Activated T-cell treated with anti-CD3 and anti-CD28 coated beads, Interleukin-2, amount 50 U/mL, for 48 hours (primary cell): ENCODE measurements at regions not wholly inside any gene's neighbourhood (a gene's known extent, or its start where the extent isn't known, plus 50 kb on each side); places are given as distances from the start of the nearest gene placed in this dataset.

ENCODE experiments used
- DNase-seq, 2 experiments: peaks; one replicate each; pipeline ENCODE4 v3.0.0-alpha.2; 2020

DNA sequence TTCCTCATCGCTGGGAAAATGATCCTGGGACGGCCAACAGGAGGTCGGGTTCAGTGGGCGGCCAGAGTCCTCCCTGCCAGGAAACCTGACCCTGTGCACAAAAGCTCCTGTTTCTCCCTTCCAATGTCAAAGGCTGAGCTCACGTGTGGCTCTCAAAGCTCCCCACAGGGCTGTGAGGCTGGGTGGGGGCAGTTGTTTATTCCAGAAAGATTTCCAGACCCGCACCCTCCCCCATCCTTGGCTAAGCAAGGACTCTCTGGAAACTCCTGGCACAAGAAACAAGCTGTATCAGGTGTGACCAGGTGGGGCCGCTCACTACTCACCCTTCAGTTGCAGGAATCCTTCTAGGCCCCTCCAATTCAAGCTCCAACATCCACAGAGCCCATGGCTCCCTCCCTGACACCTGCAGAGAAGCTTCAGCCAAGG, 131.9 kb downstream of the SHANK2 start:
- no peak for DNase-seq

DNA sequence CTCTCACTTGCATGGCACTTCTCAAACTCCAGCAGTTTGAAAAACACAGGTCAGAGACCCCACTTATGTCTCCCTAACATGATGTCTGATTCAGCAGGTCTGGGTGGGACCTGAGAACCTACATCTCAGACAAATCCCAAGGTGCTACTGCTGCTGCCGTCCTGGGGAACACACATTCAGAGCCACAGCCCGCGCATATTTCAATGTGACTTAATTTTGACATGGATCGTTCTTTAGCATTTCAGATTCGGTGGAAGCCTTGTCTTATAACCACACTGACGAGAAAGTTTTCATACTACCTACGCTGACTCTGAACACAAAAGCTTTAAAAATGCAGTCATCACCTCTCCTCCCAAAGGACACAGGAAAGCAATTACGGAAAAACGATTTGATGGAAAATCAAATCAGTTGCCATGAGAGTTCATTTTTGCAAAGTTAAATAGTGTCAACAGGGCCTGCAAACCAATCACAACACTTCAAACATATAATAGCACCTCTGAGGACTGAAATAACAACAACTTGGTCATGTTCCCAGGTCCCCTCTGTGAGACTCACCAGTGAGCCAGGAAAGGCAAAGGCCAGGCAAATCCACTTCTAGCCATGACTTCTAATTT, 132.6 kb downstream of the SHANK2 start:
- no peak for DNase-seq

- DNase-seq = no peak
Measured at GRCh38 chr11:71118671-71119250, 133.6 kb downstream of the SHANK2 start.

DNA sequence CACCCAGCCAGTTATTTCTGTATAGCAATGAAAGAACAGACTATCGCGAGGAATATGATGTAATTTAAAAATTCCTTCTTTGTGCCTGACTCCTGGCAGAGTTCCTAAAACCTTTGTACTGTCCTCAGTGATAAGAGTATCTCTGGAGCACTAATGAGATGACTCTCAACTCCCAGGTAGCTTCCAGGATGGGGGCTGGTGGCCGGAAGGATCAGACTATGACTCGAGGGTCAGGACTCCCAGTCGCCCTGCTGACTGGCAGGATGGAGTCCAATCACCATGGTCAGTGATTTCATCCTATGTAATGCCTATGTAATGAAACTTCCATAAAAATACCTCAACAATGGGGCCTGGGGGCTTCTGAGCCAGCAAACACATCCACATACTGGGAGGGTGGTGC, 135.1 kb downstream of the SHANK2 start:
- DNase-seq = no peak

DNA sequence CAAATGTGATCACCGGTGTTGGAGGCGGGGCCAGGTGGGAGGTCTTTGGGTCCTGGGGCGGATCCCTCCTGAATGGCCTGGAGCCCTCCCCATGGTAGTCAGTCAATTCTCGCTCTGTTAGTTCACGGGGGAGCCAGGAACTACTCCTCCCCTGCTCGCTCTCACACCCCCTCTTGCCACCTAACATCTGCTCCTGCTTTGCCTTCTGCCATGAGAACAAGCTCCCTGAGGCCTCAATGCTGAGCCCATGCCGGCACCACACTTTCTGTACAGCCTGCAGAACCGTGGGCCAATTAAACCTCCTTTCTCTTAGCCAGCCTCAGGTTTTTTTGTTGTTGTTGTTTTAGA, 135.7 kb downstream of the SHANK2 start:
- DNase-seq = no peak

DNA sequence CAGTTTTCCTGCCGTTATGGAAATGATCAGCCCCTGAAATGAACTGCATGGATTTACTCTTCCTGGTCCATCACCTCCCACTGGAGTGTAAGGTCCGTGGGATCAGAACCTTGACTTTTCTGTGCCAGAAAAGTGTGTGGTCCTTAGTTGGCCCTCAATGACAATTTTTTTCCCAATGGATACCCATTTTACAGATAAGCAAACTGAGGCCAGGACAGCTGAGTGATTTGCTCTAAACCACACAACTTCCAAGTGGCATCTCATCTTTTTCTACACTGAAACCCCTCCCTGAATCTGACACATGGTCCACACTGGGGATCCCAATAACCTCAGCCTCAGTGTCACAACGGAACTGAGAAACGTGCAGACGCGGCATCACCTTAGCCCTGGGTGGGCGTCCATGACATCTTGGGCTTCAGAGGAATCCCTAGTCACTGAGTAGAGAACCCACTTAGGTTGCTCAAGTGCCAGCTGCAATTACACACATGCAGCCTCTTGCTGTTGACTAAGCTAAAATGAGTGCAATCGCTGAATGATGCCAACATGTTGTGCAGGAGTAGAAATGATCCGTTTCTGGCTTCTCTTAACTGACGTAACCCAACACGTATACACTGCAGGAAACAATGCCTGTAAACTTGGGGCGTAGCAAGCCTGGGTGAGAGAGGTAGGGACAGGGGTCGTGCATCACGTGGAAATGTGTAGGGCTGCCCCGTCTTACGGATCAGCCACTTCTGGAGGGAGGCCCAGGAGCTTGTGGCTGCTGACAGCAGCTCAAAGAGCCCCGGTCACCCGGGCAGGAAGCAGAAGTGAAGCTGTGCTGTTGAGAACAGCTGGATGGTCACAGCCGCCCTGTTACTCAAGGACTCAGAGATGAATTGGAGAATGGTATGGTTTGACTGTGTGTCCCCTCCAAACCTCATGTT, 136.3 kb downstream of the SHANK2 start:
- no peak for DNase-seq

DNA sequence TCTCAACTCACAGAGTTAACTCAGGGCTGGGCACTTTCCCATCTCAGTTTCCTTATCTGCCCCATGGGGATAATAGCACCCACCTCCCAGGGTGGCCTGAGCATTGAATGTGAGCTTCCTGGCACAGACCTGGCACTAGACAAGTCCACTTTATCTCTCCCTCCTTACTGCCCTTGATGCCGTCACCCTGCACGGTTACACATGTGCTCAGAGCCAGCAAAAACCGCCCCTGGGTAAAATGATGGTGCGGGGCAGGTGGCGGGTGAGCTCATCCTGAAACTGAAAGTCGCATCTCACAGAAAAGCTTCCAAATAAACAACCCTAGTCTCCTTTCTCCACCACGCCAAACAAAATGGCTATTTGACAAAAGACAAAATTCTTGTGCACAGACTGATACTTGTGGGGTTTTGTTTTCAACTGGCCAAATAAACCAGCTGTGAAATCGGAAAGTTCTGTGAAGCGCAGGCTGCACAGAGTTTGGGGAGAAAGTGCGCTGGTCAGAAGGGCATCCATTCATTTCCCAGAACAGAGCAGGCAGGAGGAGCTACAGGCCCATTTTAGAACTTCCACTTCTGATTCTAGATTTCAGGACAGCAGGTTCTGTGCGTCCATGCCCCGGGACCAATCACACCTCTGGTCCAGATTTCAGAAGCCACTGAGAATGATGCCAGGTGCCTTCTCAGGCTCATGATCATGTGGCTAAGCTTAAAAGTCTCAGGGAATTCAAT, 138.1 kb downstream of the SHANK2 start:
- no peak for DNase-seq

GRCh38 chr11:71112990-71113389, 139.4 kb downstream of the SHANK2 start:
- DNase-seq = no peak

DNA sequence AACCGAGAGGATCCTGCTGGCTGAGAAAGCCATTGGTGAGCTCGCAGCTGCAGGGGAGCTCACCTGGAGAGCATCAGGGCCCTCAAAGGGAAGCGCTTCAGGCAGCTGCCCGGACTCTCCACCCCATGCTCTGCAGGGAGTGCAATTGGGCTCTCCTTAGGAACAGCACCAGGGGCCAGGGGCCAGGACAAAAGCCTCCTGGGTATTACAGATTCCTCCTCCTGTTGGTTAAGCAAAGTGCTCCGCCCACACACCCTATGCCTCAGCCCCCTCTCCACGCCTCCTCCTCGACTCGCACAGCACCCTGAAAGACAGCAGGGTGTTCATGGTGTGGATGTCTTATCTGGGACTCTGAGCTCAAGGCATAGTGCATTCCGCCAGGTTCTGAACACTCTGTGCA, 139.9 kb downstream of the SHANK2 start:
- DNase-seq = no peak

DNA sequence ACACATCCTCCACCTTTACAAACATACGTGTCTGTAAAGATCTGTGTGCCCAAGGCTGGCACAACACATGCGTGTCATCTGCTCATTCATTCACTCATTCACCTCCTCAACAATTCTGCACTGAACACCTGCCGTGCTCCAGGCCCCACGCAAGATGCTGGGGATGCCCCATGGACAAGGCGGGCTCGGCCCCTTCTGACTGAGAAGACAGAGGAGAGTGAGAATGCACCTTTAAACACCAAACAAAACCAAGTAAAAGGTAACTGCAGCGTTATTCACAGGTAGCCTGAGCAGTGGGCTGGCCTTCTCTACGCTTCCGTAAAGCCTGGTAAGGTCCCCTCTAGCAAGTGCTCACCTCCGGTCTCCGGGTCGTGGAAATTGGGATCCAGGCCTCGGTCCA, 142.8 kb downstream of the SHANK2 start:
- DNase-seq = no peak

DNA sequence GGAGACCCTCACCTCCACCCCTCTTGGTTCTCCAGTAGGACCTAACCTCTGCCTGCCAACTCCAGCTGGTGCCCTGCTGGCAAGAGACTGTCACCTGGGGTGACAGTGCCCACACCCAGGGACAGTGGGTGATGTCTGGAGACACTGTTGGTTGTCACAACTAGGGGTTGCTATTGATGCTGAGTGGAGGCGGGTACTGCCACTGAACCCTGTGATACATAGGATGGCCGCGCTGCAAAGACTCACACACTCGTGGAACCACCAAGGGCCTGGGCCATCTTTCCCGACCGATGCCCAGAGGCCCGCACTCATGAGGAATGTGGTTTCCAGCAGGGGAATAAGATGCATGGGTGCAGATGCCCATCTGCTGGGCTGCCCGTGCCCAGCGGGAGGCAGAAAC, 143.2 kb downstream of the SHANK2 start:
- DNase-seq = no peak

DNA sequence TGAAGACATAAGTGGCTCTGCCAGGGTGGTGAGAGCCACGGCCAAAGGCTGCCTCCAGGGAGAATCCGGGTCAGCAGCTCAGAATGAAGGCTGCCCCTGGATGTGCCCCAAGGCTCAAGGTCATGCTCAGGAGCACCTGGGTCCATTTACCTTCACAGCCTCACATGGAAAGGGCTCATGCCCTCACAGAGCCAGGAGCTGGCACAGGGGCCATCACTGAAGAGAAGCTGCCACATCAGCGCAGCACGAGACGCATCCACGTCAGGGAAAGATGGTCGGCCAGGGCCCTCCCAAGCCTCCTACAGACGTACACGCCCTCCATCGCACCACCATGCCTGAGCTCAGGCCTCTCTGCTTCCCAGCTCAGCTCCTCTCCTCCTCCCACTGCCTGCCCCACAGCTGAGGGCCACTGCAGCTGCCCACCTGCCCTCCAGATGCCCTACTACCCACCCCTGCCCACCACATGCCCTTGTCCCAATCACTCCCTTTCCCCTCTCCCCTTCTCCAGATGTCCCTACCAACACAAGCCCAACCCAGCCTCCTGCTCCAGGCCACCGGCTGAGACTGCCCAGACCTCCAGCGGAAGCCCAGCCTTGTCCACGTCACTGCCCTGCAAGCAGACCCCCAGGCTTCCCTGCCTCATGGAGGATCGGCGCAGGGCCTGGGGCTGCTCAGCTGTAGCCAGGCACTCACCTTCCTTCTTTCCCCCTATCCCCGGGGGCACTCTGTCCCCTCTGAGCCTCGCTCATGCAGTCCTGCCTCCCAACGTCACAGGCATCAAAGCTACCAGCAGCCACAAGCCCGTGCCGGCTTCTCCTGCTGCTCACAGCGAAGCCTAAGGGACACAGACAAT, 144.1 kb downstream of the SHANK2 start:
- no peak for DNase-seq

GRCh38 chr11:71106671-71107070, 145.7 kb downstream of the SHANK2 start:
- DNase-seq = no peak

GRCh38 chr11:71103266-71103665, 149.1 kb downstream of the SHANK2 start:
- DNase-seq = no peak

DNA sequence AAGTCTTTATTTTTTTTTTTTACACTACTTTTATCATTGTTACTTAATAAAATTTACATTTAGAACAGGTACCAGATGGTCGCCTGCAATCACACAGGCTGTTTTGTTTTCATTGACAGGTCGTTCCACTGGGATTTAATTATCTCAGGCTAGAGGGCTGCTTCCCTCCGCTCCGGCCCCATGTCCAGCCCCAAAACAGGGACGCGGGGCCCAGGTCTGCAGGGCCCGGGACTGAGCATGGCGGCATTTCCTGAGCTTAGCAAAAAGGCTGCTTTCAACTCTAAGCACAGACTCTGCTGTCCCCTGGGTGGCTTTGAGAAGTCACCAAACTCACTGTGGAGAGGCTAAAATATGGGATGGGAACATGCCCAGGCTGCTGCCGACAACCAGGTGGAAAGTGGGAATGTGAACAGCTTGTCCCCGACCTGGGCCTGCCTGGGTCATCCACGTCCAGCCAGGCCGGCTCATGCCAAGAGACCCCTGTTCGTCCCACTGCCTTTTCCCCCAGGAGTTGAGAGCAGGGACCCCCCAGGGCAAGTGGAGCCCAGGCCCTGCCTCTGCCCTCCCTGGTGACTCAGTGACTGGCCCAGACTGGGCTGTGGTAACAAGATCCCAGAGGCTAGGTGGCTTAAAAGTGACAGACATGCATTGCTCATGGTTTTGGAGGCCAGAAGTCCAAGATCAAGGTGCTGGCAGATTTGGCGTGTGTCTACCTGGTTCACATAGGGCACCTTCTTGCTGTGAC, 150.0 kb downstream of the SHANK2 start:
- DNase-seq = no peak

DNA sequence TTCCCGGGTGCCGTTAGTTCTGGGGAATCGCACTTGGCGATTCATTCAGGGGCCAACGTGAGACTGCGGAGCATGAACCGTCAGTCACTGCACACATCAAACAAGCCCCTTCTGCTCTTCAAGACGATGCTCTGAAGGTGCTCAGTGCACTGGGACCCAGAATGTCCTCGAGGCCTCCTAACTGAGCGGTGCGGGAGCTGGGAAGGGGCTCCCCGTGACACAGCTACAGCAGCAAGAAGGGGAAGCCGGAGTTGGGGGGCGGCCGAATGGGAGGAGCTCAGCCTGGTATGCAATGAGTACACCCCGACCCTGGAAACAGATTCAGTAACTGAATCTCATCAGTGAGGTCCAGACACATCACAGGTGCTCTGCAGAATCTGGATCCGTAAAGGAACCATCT, 150.8 kb downstream of the SHANK2 start:
- DNase-seq = no peak

GRCh38 chr11:71101046-71101445, 151.3 kb downstream of the SHANK2 start:
- DNase-seq = no peak

DNA sequence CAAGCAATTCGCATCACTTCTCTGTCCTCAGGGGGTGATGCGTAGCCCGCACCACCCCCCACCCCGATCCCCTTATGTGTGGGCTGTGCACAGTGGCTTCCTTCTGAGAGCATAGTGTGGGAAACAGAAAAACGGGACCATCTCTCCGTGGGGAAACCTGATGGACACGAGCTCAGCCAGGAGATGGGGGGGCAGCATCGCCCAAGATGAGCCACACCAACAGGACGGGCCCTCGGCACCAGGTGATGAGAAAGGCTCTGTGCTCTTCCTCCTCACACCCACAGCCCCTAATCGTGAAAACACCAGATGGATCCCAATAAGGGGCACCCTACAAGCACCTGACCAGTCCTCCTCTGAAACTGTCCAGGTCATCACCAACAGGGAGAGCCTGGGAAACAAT, 153.6 kb downstream of the SHANK2 start:
- DNase-seq = no peak

DNA sequence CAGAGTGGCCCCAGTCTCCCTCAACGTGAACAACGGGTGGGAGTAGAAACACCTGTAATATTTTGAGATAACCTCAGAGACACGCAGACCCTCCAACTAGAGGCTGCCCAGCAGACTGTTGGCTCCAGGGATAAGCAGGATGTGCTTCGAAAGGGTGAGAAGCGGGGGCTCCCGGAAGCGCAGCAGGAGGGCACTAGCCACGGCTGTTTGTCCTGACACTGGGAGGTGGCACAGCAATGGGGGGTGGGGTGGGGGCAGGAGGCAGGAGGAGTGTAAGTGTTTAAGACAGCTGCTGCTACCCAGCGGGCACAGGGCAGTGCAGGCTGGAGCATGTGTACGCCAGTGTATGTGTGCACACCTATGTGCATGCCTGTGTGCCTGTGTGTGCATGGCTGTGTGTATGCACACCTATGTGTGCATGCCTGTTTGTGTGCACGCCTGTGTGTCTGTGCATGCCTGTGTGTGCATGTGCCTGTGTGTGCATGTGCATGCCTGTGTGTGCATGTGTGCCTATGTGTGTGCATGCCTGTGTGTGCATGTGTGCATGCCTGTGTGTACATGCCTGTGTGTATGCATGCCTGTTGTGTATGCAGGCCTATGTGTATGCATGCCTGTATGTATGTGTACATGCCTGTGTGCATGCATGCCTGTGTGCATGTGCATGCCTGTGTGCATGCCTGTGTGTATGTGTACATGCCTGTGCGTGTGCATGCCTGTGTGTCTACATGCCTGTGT, 154.7 kb downstream of the SHANK2 start:
- DNase-seq = no peak

DNA sequence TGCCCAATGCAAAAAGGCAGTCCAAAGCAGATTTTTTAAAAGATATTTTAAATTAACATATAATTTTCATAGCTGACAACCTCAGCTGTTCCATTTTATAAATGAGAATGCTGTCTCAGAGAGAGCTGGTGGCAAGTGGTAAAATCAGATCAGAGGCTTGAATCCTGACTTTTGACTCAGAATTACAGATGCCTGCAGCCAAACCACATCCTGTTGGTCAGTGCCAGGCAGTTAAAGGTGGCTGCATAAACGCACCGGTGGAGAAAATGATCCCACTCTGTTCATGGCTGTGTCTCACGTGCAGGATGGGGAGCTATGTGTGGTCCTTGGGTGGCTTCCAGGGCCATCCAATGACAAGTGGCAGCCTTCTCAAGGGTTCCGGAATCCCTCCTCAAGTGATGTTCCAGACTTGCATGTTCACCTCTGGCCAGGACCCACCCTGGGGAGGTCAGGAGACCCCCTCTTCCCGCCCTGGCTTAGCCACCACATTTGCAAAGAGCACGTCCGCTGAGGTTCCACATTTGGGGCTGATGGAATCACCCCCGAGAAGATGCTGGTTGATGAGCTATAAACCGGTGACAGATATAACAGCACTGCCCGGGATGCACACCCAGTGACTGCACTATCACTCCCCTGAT, 155.5 kb downstream of the SHANK2 start:
- DNase-seq = no peak
